LNCaP clone FGC (cell line): ENCODE measurements at regions not wholly inside any gene's neighbourhood (a gene's known extent, or its start where the extent isn't known, plus 50 kb on each side); places are given as distances from the start of the nearest gene placed in this dataset.

Experiments used
- DNase-seq: peaks from one replicate; pipeline ENCODE4 v3.0.0-alpha.2; 2011; ENCODE audit warnings: low read depth
- H3K4me3 ChIP-seq: 2 replicates; pipeline ENCODE4 v1.5.1; 2011; ENCODE audit warnings: mild to moderate bottlenecking, low read depth, low read length, control low read depth
- TF ChIP-seq, protein P1 (sequence below): IDR thresholded peaks from 2 replicates; pipeline ENCODE4 v1.5.1; 2012; ENCODE audit warnings: mild to moderate bottlenecking; ENCODE audit not compliant: control insufficient read depth, insufficient read depth; ENCODE audit errors: extremely low read depth

DNA sequence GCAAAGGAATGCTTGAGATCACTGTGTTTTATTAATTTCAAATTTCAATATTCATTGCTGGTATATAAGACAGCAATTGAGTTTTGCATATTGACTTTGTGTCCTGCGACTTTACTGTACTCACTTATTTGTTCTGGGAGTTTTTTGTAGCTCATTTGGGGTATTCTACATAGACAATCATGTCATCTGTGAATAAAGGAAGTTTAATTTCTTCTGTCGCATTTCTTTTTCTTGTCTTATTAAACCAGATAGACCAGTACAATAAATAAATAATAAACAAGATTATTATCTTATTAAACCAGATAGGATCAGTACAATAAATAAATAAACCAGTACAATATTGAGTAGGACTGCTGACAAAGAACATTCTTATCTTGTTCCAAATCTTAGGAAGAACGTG is 448.2 kb downstream of the RPS24 start:
- peak; percentile 96 for DNase-seq
- TF ChIP-seq, protein P1, sequence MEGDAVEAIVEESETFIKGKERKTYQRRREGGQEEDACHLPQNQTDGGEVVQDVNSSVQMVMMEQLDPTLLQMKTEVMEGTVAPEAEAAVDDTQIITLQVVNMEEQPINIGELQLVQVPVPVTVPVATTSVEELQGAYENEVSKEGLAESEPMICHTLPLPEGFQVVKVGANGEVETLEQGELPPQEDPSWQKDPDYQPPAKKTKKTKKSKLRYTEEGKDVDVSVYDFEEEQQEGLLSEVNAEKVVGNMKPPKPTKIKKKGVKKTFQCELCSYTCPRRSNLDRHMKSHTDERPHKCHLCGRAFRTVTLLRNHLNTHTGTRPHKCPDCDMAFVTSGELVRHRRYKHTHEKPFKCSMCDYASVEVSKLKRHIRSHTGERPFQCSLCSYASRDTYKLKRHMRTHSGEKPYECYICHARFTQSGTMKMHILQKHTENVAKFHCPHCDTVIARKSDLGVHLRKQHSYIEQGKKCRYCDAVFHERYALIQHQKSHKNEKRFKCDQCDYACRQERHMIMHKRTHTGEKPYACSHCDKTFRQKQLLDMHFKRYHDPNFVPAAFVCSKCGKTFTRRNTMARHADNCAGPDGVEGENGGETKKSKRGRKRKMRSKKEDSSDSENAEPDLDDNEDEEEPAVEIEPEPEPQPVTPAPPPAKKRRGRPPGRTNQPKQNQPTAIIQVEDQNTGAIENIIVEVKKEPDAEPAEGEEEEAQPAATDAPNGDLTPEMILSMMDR: no peak
- no peak overlapping the region for H3K4me3 ChIP-seq

DNA sequence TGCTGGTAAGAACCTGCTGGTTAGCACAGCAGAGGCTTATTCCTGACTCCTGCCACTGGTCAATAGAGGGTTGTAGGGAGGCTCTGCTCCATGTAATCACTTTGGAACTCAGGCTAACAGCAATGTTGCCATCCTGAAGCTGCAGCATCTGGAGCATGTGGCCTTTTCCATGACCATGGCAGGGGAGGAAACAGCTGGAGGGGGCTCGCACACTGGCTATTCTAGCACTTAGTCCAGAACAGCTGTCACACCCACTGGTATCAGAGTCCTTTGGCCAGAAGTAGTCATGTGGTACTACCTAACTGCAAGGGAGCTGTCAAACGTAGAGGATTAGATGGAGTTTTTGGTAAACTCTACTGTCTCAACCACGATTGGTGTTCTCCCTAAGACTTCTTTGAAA is 450.0 kb downstream of the RPS24 start:
- H3K4me3 ChIP-seq: no peak overlapping the region
- TF ChIP-seq, protein P1: no peak
- no peak for DNase-seq

DNA sequence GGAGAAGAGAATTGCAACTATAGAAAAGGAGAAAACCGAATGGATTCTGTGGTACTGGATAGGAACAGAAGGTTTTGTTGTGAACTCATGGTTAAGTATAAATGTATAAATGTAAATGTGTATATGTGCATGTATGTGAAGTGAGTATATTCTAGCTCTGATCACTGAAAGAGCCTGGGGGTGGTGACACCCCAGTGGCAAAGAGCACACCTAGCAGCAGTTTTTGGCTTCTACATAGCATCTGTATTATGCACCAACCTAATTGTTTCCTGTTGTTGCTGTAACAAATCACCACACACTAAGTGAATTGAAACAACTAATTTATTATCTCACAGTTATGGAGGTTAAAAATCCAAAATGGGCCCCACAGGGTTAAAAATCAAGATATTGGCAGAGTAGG is 455.4 kb downstream of the RPS24 start:
- H3K4me3 ChIP-seq: no peak overlapping the region
- DNase-seq: no peak
- TF ChIP-seq, protein P1: no peak

DNA sequence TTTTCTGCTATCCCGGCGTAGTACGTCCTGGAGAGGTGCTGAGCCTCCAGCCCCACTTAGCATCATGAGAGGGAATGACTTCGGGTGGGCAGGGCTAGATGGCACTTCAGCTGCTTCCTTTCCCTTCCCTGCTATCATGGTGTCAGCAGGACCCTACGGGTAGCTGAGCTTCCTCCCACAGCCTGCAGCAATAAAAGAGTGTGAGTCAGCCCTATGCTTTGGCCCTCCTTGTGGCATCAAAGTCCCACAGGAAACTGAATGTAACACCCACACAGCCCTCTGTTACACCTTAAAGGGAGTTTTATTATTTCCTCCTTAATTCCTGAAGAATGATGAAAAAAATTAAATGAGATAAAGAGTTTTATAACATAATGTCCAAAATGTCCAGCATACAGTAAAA is 458.1 kb downstream of the RPS24 start:
- no peak overlapping the region for H3K4me3 ChIP-seq
- DNase-seq: no peak
- TF ChIP-seq, protein P1: no peak

DNA sequence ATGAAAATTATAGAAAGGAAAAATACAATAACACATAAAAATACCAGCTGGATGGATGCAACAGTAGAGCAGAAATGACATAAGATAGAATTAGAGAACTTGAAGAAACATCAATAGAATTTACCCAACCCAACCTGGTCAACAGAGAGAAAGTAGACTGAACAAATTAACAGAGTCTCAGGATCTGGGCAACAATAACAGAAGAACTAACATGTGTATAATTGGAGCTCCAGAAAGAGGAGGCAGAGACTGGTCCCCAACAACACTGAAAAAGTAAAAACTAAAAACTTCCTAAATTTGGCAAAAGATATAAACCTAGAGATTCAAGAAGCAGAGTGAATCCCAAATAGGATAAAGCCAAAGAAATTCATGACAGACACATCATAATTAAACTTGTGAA is 458.8 kb downstream of the RPS24 start:
- DNase-seq: no peak
- no peak overlapping the region for H3K4me3 ChIP-seq
- TF ChIP-seq, protein P1: no peak

DNA sequence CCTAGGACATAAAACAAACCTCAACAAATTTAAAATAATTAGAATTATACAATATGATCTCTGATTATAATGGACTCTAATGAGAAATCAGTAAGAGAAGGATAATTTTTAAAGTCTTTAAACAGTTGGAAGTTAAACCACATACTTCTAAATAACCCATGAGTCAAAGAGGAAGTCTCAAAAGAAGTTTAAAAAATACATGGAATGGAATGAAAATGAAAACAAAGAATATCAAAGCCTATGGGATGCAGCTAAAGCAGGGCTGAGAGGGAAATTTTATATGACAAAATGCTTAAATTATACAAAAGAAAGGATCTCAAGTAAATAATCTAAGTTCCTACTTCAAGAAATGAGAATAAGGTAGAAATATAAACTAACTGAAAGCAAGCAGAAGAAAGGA is 460.5 kb downstream of the RPS24 start:
- no peak for DNase-seq
- TF ChIP-seq, protein P1: no peak
- H3K4me3 ChIP-seq: no peak overlapping the region

DNA sequence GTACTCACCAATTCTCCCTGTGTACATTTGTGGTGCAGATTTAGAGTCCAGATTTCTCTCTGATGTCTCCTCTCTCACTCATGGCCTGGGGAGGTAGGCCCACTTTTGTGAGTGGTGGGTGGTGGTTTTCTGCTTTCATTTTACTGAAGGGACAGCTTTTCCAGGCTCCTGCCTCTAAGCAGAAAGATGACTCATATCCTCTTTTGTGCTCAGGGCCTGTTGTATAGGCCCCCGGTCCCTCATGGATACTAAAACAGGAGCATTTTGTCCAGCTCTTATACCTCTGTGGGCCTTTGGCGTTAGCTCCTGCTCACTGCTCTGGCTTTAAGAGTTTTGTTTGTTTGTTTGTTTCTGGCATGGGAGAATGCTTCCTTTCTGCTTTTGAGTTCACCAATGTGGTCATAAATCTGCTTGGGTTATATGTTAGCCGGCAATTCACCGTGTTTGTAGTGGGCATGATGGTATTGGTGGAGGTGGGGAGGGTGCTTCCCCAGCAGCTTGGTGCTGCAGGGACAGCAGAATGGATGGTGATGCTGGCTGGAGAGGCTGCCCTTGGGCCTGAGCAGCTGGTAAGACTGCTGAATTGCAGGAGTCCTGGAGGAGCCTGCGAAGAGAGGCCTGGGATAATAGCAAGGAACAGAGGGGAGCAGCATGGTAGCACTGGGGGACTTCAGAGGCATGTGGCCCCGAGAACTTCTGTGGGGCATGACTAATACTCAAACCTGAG is 468.7 kb downstream of the RPS24 start:
- TF ChIP-seq, protein P1: no peak
- H3K4me3 ChIP-seq: no peak overlapping the region
- no peak for DNase-seq
